HEK293 (cell line): ENCODE measurements at regions not wholly inside any gene's neighbourhood (a gene's known extent, or its start where the extent isn't known, plus 50 kb on each side); places are given as distances from the start of the nearest gene placed in this dataset.
A peak's percentile ranks its signal among the peaks of the same experiment; 100 is the strongest.

ENCODE experiments used
- CTCF ChIA-PET: fragments of 350-600 bp; formaldehyde crosslinking; extraction: SDS; loops from one replicate; lab custom pipeline; 2021; ENCODE audit warnings: antibody characterized with exemption; lab: Yijun Ruan, JAX
- POLR2A ChIA-PET: fragments of 300-600 bp; formaldehyde crosslinking; extraction: SDS; loops from one replicate; lab custom pipeline; 2020; ENCODE audit warnings: antibody characterized with exemption, inconsistent platforms; lab: Yijun Ruan, JAX
- H3K27ac ChIP-seq: fragments of 200-500 bp; sonication (Bioruptor generic); 2 replicates; pipeline ENCODE4 v1.5.1; 2014; ENCODE audit warnings: low read depth, low read length, control low read depth, inconsistent platforms; ENCODE audit errors: extremely low read depth
- H3K36me3 ChIP-seq, 2 experiments: fragments of 200-500 bp in 1 of 2; sonication (Bioruptor generic) in 1 of 2; 1 replicate in 1 of 2; 2 replicates in 1 of 2; pipeline ENCODE4 v1.5.1; 2014 to 2017; ENCODE audit warnings: inconsistent platforms in 2 of 2, low read length in 2 of 2; ENCODE audit not compliant: control insufficient read depth in 2 of 2, insufficient read depth in 1 of 2
- H3K4me1 ChIP-seq: fragments of 200-500 bp; sonication (Bioruptor generic); 2 replicates; pipeline ENCODE4 v1.5.1; 2014; ENCODE audit warnings: mild to moderate bottlenecking, low read length, inconsistent platforms; ENCODE audit not compliant: control insufficient read depth, insufficient read depth
- H3K4me3 ChIP-seq: 2 replicates; pipeline ENCODE4 v1.5.1; 2011; ENCODE audit warnings: low read depth, mild to moderate bottlenecking, control low read depth, low read length, moderate library complexity
- H3K9me3 ChIP-seq: fragments of 200-500 bp; sonication (Bioruptor generic); 2 replicates; pipeline ENCODE4 v1.5.1; 2014; ENCODE audit warnings: low read depth, low read length, inconsistent platforms; ENCODE audit not compliant: control insufficient read depth, insufficient read depth
- GLIS1 ChIP-seq: fragments of 450-650 bp; formaldehyde crosslinking; IDR thresholded peaks from 2 replicates; pipeline ENCODE4 v1.5.1; 2016; ENCODE audit warnings: missing biosample characterization, missing genetic modification characterization
- ZBTB17 ChIP-seq: fragments of 450-650 bp; formaldehyde crosslinking; IDR thresholded peaks from 2 replicates; pipeline ENCODE4 v1.5.1; 2016; ENCODE audit warnings: missing biosample characterization, missing genetic modification characterization
- ZBTB7A ChIP-seq: fragments of 450-650 bp; formaldehyde crosslinking; IDR thresholded peaks from 2 replicates; pipeline ENCODE4 v1.5.1; 2016; ENCODE audit warnings: low read depth, missing biosample characterization, missing genetic modification characterization
- ZBTB8A ChIP-seq: fragments of 450-650 bp; formaldehyde crosslinking; IDR thresholded peaks from 2 replicates; pipeline ENCODE4 v1.5.1; 2016; ENCODE audit warnings: missing biosample characterization, missing genetic modification characterization
- ZNF214 ChIP-seq: fragments of 450-650 bp; formaldehyde crosslinking; IDR thresholded peaks from 2 replicates; pipeline ENCODE4 v1.5.1; 2017; ENCODE audit warnings: missing biosample characterization, mild to moderate bottlenecking, missing genetic modification characterization, borderline replicate concordance
- ZNF239 ChIP-seq: fragments of 450-650 bp; formaldehyde crosslinking; IDR thresholded peaks from 2 replicates; pipeline ENCODE4 v1.5.1; 2016; ENCODE audit warnings: missing biosample characterization, missing genetic modification characterization
- ZNF24 ChIP-seq: fragments of 450-650 bp; formaldehyde crosslinking; IDR thresholded peaks from 2 replicates; pipeline ENCODE4 v1.5.1; 2016; ENCODE audit warnings: missing biosample characterization, missing genetic modification characterization
- ZNF302 ChIP-seq: fragments of 450-650 bp; formaldehyde crosslinking; IDR thresholded peaks from 2 replicates; pipeline ENCODE4 v1.5.1; 2016; ENCODE audit warnings: missing biosample characterization, missing genetic modification characterization, low read depth
- ZNF37A ChIP-seq: fragments of 450-650 bp; IDR thresholded peaks from 2 replicates; pipeline ENCODE4 v1.5.1; 2018; ENCODE audit warnings: missing biosample characterization, missing genetic modification characterization
- ZNF521 ChIP-seq: fragments of 450-650 bp; formaldehyde crosslinking; IDR thresholded peaks from 2 replicates; pipeline ENCODE4 v1.5.1; 2017; ENCODE audit warnings: missing biosample characterization, mild to moderate bottlenecking, missing genetic modification characterization
- ZNF624 ChIP-seq: fragments of 450-650 bp; formaldehyde crosslinking; IDR thresholded peaks from 2 replicates; pipeline ENCODE4 v1.5.1; 2017; ENCODE audit warnings: missing biosample characterization, missing genetic modification characterization
- TF ChIP-seq, protein P1 (sequence below): fragments of 450-650 bp; formaldehyde crosslinking; conservative IDR thresholded peaks from 2 replicates; pipeline ENCODE4 v1.5.1; 2016; ENCODE audit warnings: low read depth, missing biosample characterization, missing genetic modification characterization
- TF ChIP-seq, protein P2 (sequence below): fragments of 450-650 bp; formaldehyde crosslinking; IDR thresholded peaks from 2 replicates; pipeline ENCODE4 v1.5.1; 2016; ENCODE audit warnings: missing biosample characterization, missing genetic modification characterization, borderline replicate concordance
- TF ChIP-seq, protein P3 (sequence below): fragments of 450-650 bp; formaldehyde crosslinking; IDR thresholded peaks from 2 replicates; pipeline ENCODE4 v1.5.1; 2016; ENCODE audit warnings: missing biosample characterization, missing genetic modification characterization
- TF ChIP-seq, protein P4 (sequence below): fragments of 450-650 bp; formaldehyde crosslinking; IDR thresholded peaks from 2 replicates; pipeline ENCODE4 v1.5.1; 2017; ENCODE audit warnings: missing biosample characterization, mild to moderate bottlenecking, missing genetic modification characterization, moderate library complexity
- TF ChIP-seq, protein P5 (sequence below): fragments of 450-650 bp; formaldehyde crosslinking; IDR thresholded peaks from 2 replicates; pipeline ENCODE4 v1.5.1; 2016; ENCODE audit warnings: missing biosample characterization, missing genetic modification characterization, low read depth

DNA sequence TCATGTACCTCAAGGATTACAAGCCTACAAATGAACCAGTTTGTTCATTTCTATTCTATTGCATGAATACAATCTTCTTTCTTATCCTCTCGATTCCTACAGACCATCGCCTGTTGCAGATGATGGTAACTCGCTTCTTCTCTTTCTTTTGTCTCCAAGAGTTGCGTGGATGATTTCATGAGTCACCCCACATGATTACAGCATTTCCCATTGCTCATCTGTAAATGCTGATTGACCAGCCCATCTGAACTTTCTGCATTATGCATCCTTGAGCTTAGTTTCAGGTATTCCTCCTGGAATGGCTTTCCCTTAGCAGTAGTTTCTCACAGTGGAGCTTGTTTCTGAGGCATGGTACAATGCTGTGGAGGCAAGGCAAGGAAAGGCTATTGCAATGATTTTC lies 109.6 kb upstream of the TOPAZ1 start (continued):
- TF ChIP-seq, protein P1, sequence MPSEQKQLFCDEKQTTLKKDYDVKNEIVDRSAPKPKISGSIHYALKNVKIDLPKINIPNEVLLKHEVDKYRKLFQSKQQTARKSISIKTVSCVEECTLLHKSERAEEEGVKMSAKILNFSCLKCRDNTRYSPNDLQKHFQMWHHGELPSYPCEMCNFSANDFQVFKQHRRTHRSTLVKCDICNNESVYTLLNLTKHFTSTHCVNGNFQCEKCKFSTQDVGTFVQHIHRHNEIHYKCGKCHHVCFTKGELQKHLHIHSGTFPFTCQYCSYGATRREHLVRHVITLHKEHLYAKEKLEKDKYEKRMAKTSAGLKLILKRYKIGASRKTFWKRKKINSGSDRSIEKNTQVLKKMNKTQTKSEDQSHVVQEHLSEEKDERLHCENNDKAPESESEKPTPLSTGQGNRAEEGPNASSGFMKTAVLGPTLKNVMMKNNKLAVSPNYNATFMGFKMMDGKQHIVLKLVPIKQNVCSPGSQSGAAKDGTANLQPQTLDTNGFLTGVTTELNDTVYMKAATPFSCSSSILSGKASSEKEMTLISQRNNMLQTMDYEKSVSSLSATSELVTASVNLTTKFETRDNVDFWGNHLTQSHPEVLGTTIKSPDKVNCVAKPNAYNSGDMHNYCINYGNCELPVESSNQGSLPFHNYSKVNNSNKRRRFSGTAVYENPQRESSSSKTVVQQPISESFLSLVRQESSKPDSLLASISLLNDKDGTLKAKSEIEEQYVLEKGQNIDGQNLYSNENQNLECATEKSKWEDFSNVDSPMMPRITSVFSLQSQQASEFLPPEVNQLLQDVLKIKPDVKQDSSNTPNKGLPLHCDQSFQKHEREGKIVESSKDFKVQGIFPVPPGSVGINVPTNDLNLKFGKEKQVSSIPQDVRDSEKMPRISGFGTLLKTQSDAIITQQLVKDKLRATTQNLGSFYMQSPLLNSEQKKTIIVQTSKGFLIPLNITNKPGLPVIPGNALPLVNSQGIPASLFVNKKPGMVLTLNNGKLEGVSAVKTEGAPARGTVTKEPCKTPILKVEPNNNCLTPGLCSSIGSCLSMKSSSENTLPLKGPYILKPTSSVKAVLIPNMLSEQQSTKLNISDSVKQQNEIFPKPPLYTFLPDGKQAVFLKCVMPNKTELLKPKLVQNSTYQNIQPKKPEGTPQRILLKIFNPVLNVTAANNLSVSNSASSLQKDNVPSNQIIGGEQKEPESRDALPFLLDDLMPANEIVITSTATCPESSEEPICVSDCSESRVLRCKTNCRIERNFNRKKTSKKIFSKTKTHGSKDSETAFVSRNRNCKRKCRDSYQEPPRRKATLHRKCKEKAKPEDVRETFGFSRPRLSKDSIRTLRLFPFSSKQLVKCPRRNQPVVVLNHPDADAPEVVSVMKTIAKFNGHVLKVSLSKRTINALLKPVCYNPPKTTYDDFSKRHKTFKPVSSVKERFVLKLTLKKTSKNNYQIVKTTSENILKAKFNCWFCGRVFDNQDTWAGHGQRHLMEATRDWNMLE, result no peak

DNA sequence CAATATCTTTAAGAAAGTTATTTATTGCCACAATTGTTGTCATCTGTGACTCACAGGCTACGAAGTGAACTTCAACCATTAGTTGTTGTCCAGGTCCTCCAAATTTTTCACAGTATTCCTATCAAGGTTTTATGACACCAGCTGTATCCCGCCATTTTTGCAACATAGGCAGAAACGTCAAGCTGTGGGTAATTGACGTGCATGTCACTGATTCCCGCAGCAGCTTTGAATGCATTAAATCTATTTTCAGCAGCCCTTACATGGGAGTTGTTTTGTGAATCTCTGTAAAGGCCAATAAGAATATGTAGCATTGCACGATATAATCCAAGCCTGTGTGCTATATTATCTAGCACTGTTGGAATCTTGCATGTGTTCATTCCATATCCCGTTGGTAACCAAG lies 109.1 kb upstream of the TOPAZ1 start:
- ChIA-PET CTCF (interaction anchor here (0.7 kb wide), 1 partner anchor 75 kb away, joined by 3 read pairs; no protein-coding TSS in a partner anchor), POLR2A (no interaction called here)
- TF ChIP-seq ZBTB17 (tag by site-specific recombination), result no peak
- TF ChIP-seq ZNF624 (tag by site-specific recombination), result no peak
- H3K4me1 ChIP-seq, result no peaks in the 10 kb centered on the region
- no peaks in the 10 kb centered on the region for H3K9me3 ChIP-seq
- no peaks in the 10 kb centered on the region for H3K36me3 ChIP-seq
- no peak overlapping the region for H3K27ac ChIP-seq
- H3K4me3 ChIP-seq, result no peak overlapping the region

DNA sequence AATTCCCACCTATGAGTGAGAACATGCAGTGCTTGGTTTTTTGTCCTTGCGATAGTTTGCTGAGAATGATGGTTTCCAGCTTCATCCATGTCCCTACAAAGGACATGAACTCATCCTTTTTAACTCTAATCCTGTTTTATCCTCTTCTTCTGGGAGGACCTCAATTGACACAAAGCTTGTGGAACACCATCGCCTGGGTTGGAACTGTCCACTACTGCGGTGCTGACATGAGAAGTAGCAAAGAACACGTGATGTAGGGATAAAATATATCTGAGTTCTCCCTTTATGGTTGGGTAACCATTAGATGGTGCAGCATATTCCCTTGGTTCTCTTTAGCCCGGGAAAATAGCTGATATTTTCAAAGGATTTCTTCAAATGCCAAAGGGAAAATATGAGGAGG lies 105.3 kb upstream of the TOPAZ1 start:
- no peaks in the 10 kb centered on the region for H3K36me3 ChIP-seq
- no peaks in the 10 kb centered on the region for H3K9me3 ChIP-seq
- H3K27ac ChIP-seq, result no peak overlapping the region
- ChIA-PET POLR2A (no interaction called here), CTCF (no interaction called here)
- TF ChIP-seq, protein P2, sequence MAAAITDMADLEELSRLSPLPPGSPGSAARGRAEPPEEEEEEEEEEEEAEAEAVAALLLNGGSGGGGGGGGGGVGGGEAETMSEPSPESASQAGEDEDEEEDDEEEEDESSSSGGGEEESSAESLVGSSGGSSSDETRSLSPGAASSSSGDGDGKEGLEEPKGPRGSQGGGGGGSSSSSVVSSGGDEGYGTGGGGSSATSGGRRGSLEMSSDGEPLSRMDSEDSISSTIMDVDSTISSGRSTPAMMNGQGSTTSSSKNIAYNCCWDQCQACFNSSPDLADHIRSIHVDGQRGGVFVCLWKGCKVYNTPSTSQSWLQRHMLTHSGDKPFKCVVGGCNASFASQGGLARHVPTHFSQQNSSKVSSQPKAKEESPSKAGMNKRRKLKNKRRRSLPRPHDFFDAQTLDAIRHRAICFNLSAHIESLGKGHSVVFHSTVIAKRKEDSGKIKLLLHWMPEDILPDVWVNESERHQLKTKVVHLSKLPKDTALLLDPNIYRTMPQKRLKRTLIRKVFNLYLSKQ (tag by site-specific recombination), result no peak
- TF ChIP-seq, protein P3, sequence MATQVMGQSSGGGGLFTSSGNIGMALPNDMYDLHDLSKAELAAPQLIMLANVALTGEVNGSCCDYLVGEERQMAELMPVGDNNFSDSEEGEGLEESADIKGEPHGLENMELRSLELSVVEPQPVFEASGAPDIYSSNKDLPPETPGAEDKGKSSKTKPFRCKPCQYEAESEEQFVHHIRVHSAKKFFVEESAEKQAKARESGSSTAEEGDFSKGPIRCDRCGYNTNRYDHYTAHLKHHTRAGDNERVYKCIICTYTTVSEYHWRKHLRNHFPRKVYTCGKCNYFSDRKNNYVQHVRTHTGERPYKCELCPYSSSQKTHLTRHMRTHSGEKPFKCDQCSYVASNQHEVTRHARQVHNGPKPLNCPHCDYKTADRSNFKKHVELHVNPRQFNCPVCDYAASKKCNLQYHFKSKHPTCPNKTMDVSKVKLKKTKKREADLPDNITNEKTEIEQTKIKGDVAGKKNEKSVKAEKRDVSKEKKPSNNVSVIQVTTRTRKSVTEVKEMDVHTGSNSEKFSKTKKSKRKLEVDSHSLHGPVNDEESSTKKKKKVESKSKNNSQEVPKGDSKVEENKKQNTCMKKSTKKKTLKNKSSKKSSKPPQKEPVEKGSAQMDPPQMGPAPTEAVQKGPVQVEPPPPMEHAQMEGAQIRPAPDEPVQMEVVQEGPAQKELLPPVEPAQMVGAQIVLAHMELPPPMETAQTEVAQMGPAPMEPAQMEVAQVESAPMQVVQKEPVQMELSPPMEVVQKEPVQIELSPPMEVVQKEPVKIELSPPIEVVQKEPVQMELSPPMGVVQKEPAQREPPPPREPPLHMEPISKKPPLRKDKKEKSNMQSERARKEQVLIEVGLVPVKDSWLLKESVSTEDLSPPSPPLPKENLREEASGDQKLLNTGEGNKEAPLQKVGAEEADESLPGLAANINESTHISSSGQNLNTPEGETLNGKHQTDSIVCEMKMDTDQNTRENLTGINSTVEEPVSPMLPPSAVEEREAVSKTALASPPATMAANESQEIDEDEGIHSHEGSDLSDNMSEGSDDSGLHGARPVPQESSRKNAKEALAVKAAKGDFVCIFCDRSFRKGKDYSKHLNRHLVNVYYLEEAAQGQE, result peak; percentile 88
- H3K4me1 ChIP-seq, result no peaks in the 10 kb centered on the region
- H3K4me3 ChIP-seq, result no peak overlapping the region

DNA sequence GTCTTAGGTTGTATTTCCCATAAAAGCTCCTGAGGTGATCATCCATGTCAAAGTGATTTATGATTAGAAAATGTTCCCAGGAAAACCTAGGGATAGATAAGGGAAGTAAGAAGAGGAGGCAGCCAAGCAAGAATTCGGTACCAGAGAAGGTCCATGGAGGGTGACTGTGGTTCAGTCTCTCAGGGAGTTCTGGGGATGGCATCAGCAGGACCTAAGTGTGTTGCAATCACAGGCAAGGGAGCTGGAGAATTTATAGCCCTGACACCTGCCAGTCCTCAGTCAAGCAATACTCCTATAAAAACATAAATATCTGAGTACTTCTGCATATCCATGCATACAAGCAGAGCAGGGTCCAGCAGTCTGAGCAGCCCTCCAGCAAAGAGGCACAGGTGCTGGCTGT lies 95.6 kb upstream of the TOPAZ1 start:
- ChIA-PET POLR2A (no interaction called here), CTCF (no interaction called here)
- H3K9me3 ChIP-seq, result no peaks in the 10 kb centered on the region
- TF ChIP-seq ZNF37A (no peak), GLIS1 (tag by site-specific recombination) (no peak), ZNF239 (tag by site-specific recombination) (no peak), ZNF24 (tag by site-specific recombination) (no peak), ZBTB7A (tag by site-specific recombination) (no peak), ZNF521 (tag by site-specific recombination) (no peak), ZNF214 (tag by site-specific recombination) (no peak), ZNF302 (tag by site-specific recombination) (no peak), ZBTB8A (tag by site-specific recombination) (no peak)
- TF ChIP-seq, protein P4, sequence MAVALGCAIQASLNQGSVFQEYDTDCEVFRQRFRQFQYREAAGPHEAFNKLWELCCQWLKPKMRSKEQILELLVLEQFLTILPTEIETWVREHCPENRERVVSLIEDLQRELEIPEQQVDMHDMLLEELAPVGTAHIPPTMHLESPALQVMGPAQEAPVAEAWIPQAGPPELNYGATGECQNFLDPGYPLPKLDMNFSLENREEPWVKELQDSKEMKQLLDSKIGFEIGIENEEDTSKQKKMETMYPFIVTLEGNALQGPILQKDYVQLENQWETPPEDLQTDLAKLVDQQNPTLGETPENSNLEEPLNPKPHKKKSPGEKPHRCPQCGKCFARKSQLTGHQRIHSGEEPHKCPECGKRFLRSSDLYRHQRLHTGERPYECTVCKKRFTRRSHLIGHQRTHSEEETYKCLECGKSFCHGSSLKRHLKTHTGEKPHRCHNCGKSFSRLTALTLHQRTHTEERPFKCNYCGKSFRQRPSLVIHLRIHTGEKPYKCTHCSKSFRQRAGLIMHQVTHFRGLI (tag by site-specific recombination), result no peak
- TF ChIP-seq, protein P5, sequence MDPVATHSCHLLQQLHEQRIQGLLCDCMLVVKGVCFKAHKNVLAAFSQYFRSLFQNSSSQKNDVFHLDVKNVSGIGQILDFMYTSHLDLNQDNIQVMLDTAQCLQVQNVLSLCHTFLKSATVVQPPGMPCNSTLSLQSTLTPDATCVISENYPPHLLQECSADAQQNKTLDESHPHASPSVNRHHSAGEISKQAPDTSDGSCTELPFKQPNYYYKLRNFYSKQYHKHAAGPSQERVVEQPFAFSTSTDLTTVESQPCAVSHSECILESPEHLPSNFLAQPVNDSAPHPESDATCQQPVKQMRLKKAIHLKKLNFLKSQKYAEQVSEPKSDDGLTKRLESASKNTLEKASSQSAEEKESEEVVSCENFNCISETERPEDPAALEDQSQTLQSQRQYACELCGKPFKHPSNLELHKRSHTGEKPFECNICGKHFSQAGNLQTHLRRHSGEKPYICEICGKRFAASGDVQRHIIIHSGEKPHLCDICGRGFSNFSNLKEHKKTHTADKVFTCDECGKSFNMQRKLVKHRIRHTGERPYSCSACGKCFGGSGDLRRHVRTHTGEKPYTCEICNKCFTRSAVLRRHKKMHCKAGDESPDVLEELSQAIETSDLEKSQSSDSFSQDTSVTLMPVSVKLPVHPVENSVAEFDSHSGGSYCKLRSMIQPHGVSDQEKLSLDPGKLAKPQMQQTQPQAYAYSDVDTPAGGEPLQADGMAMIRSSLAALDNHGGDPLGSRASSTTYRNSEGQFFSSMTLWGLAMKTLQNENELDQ, result no peak

More for the DNA sequence above, 95.6 kb upstream of the TOPAZ1 start:
- Histone ChIP-seq H3K27ac (no peak overlapping the region), H3K4me1 (no peaks in the 10 kb centered on the region), H3K4me3 (no peak overlapping the region), H3K36me3 (no peaks in the 10 kb centered on the region)
